ENCODE measurements at regions not wholly inside any gene's neighbourhood (a gene's known extent, or its start where the extent isn't known, plus 50 kb on each side); places are given as distances from the start of the nearest gene placed in this dataset.

GRCh38 chr2:221851531-221852045 is 279.5 kb upstream of the EPHA4 start:
- no peak for TF ChIP-seq CEBPG (CRISPR knock-in tag; IDR thresholded peaks at IDR 0.05)
- TF ChIP-seq CEBPG (tag; conservative IDR thresholded peaks at IDR 0.05 in 1 of 2, IDR thresholded peaks at IDR 0.05 in 1 of 2) = no peak
- no peak for TF ChIP-seq TARDBP (IDR thresholded peaks at IDR 0.05)
- no peak for TF ChIP-seq POLR2AphosphoS5 (IDR thresholded peaks at IDR 0.05; ENCODE audit: control insufficient read depth, insufficient read depth, low read depth, low read length)

All from K562 (cell line).